Hepatocyte (in vitro differentiated cells): ENCODE measurements at regions not wholly inside any gene's neighbourhood (a gene's known extent, or its start where the extent isn't known, plus 50 kb on each side); places are given as distances from the start of the nearest gene placed in this dataset.

ENCODE experiments used
- EZH2 ChIP-seq: fragments of 200-600 bp; sonication (generic); IDR thresholded peaks from 2 replicates; pipeline ENCODE4 v1.6.1; 2016; ENCODE audit warnings: antibody characterized with exemption, mild to moderate bottlenecking, borderline replicate concordance
- EZH2phosphoT487 ChIP-seq: fragments of 200-600 bp; sonication (generic); IDR thresholded peaks from one replicate; pipeline ENCODE4 v1.6.1; 2018; ENCODE audit warnings: antibody characterized with exemption, mild to moderate bottlenecking, low read depth, moderate library complexity; ENCODE audit not compliant: unreplicated experiment, severe bottlenecking
- TF ChIP-seq, protein P1 (sequence below): fragments of 200-600 bp; sonication (generic); IDR thresholded peaks from 2 replicates; pipeline ENCODE4 v1.5.1; 2016; ENCODE audit warnings: antibody characterized with exemption, mild to moderate bottlenecking; ENCODE audit not compliant: poor library complexity

DNA sequence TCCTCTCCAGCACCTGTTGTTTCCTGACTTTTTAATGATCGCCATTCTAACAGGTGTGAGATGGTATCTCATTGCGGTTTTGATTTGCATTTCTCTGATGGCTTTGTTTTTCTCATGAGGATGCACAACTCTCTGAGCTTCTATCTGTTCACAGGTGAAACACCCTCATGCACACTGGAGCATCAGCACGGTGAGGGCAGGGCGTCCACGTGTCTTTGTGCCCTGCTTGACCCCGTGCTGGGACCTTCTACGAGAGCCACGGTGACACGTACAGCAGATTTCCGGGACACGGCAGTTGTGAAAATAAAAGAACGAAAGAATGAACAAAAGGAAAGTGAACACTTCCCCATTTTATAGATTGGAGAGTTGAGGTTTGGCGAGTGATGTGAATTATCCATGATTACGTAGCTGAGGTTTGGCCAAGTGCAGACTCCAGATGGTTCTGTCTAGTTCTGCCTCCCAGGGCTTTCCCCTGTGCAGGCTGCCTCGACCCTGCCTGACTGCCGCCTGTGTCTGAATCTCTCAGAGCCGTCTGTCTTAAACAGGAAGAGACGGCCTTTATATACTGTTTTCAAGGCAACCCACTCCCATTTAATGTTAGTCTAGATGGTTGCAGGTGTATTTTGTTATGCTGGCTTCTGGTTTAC, 67.8 kb upstream of the SORBS2 start:
- TF ChIP-seq, protein P1, sequence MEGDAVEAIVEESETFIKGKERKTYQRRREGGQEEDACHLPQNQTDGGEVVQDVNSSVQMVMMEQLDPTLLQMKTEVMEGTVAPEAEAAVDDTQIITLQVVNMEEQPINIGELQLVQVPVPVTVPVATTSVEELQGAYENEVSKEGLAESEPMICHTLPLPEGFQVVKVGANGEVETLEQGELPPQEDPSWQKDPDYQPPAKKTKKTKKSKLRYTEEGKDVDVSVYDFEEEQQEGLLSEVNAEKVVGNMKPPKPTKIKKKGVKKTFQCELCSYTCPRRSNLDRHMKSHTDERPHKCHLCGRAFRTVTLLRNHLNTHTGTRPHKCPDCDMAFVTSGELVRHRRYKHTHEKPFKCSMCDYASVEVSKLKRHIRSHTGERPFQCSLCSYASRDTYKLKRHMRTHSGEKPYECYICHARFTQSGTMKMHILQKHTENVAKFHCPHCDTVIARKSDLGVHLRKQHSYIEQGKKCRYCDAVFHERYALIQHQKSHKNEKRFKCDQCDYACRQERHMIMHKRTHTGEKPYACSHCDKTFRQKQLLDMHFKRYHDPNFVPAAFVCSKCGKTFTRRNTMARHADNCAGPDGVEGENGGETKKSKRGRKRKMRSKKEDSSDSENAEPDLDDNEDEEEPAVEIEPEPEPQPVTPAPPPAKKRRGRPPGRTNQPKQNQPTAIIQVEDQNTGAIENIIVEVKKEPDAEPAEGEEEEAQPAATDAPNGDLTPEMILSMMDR = no peak
- TF ChIP-seq EZH2 (no peak), EZH2phosphoT487 (no peak)
